ENCODE measurements at regions not wholly inside any gene's neighbourhood (a gene's known extent, or its start where the extent isn't known, plus 50 kb on each side); places are given as distances from the start of the nearest gene placed in this dataset.

DNA sequence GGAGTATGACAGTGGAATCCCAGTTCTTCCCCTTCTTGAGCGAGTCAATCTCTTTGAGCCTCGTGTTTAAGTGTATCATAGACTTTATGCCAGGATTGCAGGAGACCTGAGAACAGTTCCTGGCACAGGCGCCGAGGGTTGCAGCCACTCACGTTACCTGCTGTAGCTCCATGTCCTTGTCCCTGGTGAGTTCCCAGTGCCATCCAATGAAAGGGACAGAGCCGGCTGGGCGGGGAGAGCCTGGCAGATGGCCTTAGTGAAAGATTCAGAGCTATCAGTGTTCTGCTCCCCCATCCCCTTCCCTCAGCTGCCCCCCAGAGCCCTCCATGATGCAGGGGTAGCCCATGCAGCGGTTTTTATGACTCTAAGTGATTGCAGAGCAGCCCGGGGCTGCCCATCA, 554.0 kb downstream of the BNC2 start:
- peaks cover 7% of the 10 kb centered on the region for H3K4me1 ChIP-seq (ENCODE audit: insufficient read depth, low read length)
- no peaks in the 10 kb centered on the region for H3K9me3 ChIP-seq (ENCODE audit: low read depth, low read length)
- H3K27me3 ChIP-seq (ENCODE audit: insufficient read depth, low read length): no peaks in the 10 kb centered on the region
- H3K79me2 ChIP-seq (ENCODE audit: insufficient read depth, low read length): no peaks in the 10 kb centered on the region
- no peak overlapping the region for H2AFZ ChIP-seq (ENCODE audit: low read length)
- TF ChIP-seq, protein P1, sequence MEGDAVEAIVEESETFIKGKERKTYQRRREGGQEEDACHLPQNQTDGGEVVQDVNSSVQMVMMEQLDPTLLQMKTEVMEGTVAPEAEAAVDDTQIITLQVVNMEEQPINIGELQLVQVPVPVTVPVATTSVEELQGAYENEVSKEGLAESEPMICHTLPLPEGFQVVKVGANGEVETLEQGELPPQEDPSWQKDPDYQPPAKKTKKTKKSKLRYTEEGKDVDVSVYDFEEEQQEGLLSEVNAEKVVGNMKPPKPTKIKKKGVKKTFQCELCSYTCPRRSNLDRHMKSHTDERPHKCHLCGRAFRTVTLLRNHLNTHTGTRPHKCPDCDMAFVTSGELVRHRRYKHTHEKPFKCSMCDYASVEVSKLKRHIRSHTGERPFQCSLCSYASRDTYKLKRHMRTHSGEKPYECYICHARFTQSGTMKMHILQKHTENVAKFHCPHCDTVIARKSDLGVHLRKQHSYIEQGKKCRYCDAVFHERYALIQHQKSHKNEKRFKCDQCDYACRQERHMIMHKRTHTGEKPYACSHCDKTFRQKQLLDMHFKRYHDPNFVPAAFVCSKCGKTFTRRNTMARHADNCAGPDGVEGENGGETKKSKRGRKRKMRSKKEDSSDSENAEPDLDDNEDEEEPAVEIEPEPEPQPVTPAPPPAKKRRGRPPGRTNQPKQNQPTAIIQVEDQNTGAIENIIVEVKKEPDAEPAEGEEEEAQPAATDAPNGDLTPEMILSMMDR (IDR thresholded peaks at IDR 0.05; ENCODE audit: extremely low read depth, low read depth, low read length): no peak
- H4K20me1 ChIP-seq (ENCODE audit: insufficient read depth, low read length): no peaks in the 10 kb centered on the region
- peak; percentile 18 for DNase-seq (ENCODE audit: insufficient read length, low spot score, missing footprints)
- H3K36me3 ChIP-seq (ENCODE audit: insufficient read depth, low read length): no peaks in the 10 kb centered on the region
- H3K27ac ChIP-seq (ENCODE audit: low read depth, low read length): no peak overlapping the region
- no peak overlapping the region for H3K4me2 ChIP-seq (ENCODE audit: insufficient read depth, low read length)
- H3K4me3 ChIP-seq (ENCODE audit: insufficient read depth, low read length): no peak overlapping the region

DNA sequence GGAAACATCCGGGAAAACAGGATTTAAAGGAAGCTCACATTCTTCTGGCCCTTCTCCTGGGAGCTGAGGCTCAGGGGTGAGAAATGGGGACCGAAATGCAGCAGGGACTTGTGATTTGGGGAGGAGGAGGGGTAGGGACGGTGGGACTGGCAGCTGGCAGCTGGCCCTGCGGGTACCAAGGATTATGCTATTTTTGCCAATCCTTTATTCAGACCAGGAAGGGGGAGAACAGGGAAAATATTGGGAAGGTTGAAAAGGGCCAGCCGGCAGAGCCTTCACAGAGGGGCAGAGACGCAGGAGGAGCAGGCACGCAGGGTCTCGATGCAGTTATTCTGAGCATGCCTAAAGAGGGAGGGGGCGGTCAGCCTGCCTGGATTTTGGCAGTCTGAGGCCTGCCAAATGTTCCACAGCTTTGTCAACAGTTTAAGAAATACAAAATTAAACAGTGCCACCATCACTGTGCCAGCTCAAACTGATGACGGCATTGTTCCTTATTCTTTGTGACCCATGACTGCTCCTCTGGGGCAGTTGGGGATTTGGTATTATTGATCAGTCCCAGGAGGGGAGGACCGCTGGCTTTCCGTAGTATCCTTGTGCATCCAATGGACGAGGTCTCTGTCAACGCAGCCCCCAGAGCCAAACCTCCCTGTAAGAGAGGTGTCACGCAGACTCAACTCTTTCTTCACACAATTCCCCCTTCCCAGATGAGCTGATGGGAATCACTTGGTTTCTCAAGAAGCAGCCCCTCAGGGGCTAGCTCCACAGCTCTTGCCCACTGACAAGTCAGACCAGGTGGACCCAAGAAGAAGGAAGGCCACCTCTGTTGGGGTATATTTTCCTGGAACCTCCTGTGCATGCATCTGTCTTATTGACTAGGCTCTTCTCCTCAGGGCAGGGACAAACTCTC, 553.3 kb downstream of the BNC2 start:
- no peaks in the 10 kb centered on the region for H4K20me1 ChIP-seq (ENCODE audit: insufficient read depth, low read length)
- TF ChIP-seq, protein P1 (IDR thresholded peaks at IDR 0.05; ENCODE audit: extremely low read depth, low read depth, low read length): no peak
- no peak overlapping the region for H2AFZ ChIP-seq (ENCODE audit: low read length)
- no peaks in the 10 kb centered on the region for H3K36me3 ChIP-seq (ENCODE audit: insufficient read depth, low read length)
- peak; percentile 13 for DNase-seq (ENCODE audit: insufficient read length, low spot score, missing footprints)
- H3K4me1 ChIP-seq (ENCODE audit: insufficient read depth, low read length): peaks cover 11% of the 10 kb centered on the region
- no peak overlapping the region for H3K27ac ChIP-seq (ENCODE audit: low read depth, low read length)
- H3K27me3 ChIP-seq (ENCODE audit: insufficient read depth, low read length): no peaks in the 10 kb centered on the region
- H3K9me3 ChIP-seq (ENCODE audit: low read depth, low read length): no peaks in the 10 kb centered on the region
- no peak overlapping the region for H3K4me3 ChIP-seq (ENCODE audit: insufficient read depth, low read length)
- no peaks in the 10 kb centered on the region for H3K79me2 ChIP-seq (ENCODE audit: insufficient read depth, low read length)
- no peak overlapping the region for H3K4me2 ChIP-seq (ENCODE audit: insufficient read depth, low read length)

DNA sequence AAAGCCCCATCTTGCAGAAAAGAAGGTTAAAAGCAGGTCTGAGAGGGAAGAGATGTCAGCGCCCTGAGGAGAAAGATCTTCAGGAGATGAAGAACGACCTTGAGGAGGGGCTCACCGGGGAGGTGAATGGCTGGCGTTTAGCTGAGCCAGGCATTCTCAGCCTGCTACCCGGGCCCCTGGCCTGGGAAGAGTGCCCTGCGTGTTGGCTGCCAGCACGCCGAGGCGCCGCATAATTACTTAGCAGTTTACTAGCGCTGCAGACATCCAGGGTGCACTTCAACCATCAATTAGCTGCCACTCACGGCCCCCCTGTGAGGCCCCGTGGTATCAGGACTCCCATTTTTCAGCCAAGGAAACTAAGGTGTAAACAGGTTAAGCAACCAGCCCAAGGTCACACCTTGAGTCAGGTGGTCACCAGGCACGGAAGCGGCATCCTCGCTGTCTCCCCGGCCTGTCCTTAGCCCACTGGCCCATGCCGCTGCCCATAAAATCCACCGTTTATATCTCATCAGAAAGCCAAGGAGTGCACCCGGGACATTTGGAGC, 551.9 kb downstream of the BNC2 start:
- H3K27me3 ChIP-seq (ENCODE audit: insufficient read depth, low read length): no peaks in the 10 kb centered on the region
- no peaks in the 10 kb centered on the region for H3K36me3 ChIP-seq (ENCODE audit: insufficient read depth, low read length)
- TF ChIP-seq, protein P1 (IDR thresholded peaks at IDR 0.05; ENCODE audit: extremely low read depth, low read depth, low read length): no peak
- no peaks in the 10 kb centered on the region for H4K20me1 ChIP-seq (ENCODE audit: insufficient read depth, low read length)
- H3K79me2 ChIP-seq (ENCODE audit: insufficient read depth, low read length): no peaks in the 10 kb centered on the region
- H3K4me1 ChIP-seq (ENCODE audit: insufficient read depth, low read length): peaks cover 11% of the 10 kb centered on the region
- H3K27ac ChIP-seq (ENCODE audit: low read depth, low read length): no peak overlapping the region
- DNase-seq (ENCODE audit: insufficient read length, low spot score, missing footprints): peak; percentile 14
- H3K4me3 ChIP-seq (ENCODE audit: insufficient read depth, low read length): no peak overlapping the region
- H3K4me2 ChIP-seq (ENCODE audit: insufficient read depth, low read length): no peak overlapping the region
- no peaks in the 10 kb centered on the region for H3K9me3 ChIP-seq (ENCODE audit: low read depth, low read length)
- no peak overlapping the region for H2AFZ ChIP-seq (ENCODE audit: low read length)

DNA sequence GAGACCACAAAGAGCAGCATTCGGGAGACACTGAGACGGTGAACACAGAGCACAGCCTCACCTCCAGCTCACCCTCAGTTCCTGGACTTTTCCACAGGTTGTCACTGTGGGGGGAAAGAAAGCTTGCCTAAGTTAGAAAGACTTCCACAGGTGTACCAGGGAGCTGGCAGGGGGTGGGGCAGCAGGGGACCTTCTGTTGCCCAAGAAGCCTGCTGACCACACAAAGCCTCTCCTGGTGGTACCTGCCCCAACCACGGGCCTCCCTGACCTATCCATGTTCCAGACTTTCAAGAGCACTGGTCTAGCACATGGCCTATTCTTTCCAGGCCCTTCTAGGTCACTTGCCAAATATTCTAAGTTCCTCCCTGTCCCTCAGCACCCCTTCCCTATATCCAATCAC, 550.8 kb downstream of the BNC2 start:
- H2AFZ ChIP-seq (ENCODE audit: low read length): no peak overlapping the region
- H3K27ac ChIP-seq (ENCODE audit: low read depth, low read length): no peak overlapping the region
- peaks cover 11% of the 10 kb centered on the region for H3K4me1 ChIP-seq (ENCODE audit: insufficient read depth, low read length)
- no peaks in the 10 kb centered on the region for H3K79me2 ChIP-seq (ENCODE audit: insufficient read depth, low read length)
- no peak overlapping the region for H3K4me3 ChIP-seq (ENCODE audit: insufficient read depth, low read length)
- no peaks in the 10 kb centered on the region for H3K27me3 ChIP-seq (ENCODE audit: insufficient read depth, low read length)
- DNase-seq (ENCODE audit: insufficient read length, low spot score, missing footprints): no peak
- no peaks in the 10 kb centered on the region for H4K20me1 ChIP-seq (ENCODE audit: insufficient read depth, low read length)
- no peak overlapping the region for H3K4me2 ChIP-seq (ENCODE audit: insufficient read depth, low read length)
- TF ChIP-seq, protein P1 (IDR thresholded peaks at IDR 0.05; ENCODE audit: extremely low read depth, low read depth, low read length): no peak
- H3K36me3 ChIP-seq (ENCODE audit: insufficient read depth, low read length): no peaks in the 10 kb centered on the region
- H3K9me3 ChIP-seq (ENCODE audit: low read depth, low read length): no peaks in the 10 kb centered on the region

All from osteoblast (primary cell).